ENCODE measurements at regions not wholly inside any gene's neighbourhood (a gene's known extent, or its start where the extent isn't known, plus 50 kb on each side); places are given as distances from the start of the nearest gene placed in this dataset.
"Not testable (repeated sequence)": the region's sequence is repeated elsewhere in the genome, so short reads cannot be mapped to it uniquely, and the experiment has no call there.

DNA sequence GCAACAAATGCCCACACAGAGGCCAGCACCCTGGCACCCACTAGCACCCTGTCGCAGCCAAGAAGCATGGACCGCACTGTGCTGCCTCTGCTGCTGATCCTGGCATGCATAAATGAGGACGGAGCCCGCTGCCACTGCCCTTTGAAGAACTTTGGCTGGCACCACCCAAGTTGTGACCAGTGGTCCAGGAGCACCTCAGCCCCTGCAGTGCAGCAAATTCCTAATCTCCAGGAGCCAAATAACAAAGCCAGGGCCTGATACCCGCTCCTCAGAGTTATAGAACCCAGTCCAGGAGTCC, 807.2 kb downstream of the GLUD2 start:
- DNase-seq (ENCODE audit: low read depth) = no peak

DNA sequence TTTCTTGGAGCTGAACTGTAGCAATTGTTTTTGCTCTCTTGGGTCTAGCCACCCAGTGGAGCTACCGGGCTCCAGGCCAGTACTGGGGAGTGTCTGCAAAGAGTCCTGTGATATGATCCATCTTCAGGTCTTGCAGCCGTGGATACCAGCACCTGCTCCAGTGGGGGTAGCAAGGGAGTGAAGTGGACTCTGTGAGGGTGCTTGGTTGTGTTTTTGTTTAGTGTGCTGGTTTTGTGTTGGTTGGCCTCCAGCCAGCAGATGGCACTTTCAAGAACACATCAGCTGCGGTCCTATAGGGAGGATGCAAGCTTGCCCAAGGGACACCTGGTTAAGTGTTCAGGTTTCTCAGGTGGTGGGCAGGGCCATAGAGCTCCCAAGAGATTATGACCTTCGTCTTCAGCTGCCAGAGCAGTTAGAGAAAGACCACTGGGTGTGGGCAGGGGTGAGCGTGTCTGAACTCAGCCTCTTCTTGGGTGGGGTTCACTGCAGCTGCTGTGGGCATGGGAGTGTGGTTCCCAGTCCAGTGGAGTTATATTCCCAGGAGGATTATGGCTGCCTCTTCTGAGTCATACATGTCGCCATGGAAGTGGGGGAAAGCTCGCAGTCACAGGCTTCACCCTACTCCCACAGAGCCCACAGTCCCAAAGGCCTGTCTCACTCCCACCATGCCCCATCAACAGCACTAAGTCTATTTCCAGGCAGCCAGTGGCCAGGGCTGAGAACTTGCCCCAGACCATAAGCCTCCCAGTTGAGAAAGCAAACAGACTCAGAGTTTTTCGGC, 811.6 kb downstream of the GLUD2 start:
- DNase-seq (ENCODE audit: low read depth) = no peak

DNA sequence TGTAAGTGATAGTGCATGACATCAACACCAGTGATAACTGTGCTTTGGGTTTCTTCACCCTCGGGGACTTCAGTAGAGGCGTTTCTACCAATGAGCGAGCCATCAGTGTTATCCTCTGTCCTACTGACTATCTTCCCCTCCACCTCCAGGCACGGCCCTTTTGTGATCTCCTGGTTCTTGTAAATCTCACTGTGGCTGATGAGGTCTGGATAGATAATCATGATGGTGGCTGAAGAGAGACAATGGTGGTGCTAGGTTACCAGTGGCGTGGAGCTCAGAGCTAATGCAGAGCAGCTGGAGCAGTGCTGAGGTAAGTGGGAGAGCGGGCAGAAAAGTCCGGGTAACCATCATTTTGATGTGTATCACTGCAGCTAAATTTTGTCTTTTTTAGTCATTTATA, 816.6 kb downstream of the GLUD2 start:
- no peak for DNase-seq (ENCODE audit: low read depth)

DNA sequence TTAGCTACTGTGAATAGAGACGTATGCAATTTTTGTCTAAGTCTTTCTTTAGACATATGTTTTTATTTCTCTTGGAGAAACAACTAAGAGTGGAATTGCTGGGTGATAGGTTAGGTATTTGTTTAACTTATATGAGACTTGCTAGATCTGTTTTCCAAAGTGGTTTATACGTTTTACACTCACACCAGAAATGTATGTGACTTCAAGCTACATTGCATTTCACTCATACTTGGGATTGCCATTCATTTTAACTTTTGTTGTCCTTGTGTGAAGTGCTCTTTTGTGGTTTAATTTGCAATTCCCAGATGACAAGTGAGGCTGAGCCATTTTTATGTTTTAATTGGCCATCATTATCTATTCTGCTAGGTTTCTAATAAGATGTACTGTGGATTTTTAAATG, 817.2 kb downstream of the GLUD2 start:
- DNase-seq (ENCODE audit: low read depth) = no peak

DNA sequence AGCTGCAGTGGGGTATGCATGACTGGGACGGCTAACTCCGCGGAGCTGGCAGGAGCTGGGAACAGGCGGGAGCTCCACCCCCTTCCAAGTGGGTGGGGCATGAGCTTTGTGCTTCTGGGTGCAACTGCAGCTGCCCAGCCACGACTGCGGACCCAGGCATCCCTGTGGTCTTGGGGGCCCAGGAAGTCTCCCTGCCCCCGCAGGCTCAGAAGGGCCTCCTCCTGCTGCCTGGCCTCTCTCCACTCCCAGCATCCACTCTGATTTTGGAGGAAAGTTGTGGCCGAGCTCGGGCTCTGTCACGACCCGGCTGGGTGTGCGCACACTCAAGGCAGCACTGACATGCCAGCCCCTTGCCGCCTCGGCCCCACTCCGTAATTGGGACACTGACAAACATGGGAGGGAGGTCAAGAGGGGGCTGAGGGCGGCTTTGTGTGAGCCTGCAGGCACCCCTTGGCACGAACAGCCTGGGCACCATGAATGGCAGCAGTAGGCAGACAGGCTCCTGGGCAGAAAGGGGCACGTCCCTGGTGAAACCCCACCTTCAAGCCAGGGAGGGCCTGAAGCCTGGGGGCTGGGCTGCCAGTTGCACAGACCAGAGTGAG, 822.6 kb downstream of the GLUD2 start:
- no peak for DNase-seq (ENCODE audit: low read depth)

DNA sequence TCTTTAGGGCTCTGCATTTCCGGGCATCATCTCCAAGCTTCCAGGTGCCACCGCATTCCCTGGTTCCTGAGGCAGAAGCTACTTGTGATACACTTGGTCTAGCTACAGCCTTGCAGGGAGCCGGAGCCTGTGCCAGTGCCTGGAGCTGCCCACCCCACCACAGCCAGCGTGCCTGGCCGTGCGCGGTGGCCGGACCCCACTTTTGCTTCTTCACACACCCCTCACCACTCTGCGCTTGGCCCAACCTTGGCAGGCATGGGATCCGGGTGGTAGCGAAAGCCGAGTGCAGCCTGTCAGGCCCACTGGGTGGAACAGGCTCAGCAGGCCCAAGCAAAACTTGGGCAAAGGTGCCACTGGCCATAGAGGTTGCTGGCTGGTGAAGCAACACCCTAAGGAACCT, 823.7 kb downstream of the GLUD2 start:
- no peak for DNase-seq (ENCODE audit: low read depth)

DNA sequence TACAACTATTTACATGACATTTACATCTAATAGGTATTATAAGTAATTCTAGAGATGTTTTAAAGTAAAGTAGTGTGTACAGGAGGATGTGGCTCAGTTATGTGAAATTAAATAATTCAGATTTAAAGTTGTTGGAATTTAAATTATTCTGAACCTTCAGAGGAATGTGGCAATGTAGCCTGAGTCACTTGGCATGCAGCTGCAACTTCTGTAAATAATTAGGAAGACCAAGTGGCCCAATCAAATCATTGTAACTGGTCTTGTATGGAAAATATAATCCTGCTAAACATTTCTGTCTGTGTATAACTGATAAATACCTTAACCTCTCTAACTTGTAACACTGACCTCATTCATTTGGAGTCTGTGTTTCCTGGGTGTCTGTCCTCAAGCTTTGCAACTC, 828.9 kb downstream of the GLUD2 start:
- no peak for DNase-seq (ENCODE audit: low read depth)

DNA sequence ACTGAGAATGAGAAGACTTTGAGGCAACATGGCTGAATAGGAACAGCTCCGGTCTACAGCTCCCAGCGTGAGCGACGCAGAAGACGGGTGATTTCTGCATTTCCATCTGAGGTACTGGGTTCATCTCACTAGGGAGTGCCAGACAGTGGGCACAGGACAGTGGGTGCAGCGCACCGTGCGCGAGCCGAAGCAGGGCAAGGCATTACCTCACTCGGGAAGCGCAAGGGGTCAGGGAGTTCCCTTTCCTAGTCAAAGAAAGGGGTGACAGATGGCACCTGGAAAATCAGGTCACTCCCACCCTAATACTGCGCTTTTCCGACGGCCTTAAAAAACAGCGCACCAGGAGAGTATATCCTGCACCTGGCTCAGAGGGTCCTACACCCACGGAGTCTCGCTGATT, 829.9 kb downstream of the GLUD2 start:
- DNase-seq (ENCODE audit: low read depth) = not testable (repeated sequence)

DNA sequence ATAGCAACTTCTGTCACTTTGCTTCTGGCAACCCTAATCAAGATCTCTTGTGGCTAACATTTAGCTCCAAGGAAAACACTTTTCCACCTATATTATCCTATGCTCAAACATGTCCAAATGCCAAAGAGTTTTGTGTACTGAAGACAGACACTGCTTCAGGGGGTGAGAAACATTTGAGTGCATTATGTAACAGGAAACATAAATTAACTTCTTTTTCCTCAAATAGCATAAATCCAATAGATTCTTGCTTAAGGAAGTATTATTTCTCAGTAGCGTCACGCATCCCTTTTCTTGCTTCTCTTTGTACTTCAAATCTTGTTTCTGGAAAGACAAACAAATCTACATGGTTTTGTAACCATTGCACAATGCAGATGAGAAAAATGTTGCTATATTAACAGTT, 839.1 kb downstream of the GLUD2 start:
- no peak for DNase-seq (ENCODE audit: low read depth)

DNA sequence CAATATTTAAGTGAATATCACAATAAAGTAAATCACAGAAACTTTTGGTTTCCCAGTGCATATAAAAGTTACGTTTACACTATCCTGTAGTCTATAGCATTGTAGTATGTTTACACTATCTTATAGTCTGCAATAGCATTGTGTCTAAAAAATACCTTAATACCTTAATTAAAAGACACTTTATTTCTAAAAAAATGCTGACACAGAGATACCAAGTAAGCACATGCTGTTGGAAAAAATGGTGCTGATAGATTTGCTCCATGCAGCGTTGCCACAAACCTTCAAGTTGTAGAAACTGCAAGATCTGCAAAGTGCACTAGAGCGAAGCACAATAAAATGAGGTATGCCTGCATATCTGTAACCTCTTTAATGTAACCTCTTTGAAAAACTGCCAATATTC, 847.3 kb downstream of the GLUD2 start:
- DNase-seq (ENCODE audit: low read depth) = no peak

DNA sequence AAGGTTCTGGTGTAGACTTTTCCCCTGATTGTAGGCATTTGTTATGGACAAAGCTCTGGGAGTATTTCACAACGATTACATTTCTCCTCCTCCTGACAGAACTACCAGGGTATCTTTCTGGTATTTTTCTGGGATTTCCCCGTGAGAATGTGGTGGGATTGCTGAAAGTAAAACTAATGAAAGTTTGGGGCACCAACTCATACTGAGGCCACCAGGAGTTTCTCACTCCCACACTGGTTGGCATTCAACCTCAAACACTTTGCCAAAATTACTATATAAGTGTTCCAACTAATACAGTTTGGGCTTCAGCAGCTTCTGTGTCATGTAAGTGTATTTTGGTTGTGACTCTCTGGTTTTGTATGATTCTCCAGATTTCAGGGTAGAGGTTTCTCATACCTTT, 855.1 kb downstream of the GLUD2 start:
- no peak for DNase-seq (ENCODE audit: low read depth)

DNA sequence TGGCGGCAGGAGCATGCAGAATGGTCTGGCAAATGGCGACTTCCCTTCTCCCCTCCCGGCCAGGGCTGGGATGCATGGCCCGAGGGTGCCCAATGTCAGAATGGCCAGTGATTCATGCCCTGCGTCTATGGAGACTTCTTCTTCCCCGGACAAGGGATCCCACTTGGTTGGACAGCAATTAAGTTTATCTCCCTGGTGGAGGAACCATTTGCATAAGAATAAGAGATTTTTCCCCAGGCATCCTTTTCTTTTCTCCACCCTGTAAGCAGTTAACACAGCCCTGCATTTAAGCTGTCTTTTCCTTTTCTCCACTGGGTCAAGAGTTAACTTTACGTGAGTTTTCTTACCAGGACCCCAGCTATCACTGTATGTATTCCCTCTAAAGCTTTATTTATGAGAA, 856.6 kb downstream of the GLUD2 start:
- no peak for DNase-seq (ENCODE audit: low read depth)

DNA sequence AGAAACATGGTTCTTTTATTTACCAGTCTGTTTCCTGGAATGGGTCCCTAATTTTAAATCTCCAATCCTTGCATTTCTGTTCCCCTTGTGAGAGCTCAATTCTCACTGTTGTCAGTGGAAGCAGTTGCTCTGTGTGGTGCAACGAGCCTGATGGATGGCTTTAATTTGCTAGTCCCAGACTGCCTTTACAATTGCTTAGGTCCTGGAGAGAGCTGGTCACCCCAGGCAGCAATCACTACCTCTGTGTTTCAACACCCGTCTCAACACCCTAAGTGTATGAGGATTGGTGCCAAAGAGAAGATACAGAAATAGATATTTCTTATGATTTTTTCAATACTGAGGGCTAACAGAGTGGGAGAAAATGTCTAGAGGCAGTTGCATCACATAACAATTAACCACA, 873.8 kb downstream of the GLUD2 start:
- DNase-seq (ENCODE audit: low read depth) = no peak

DNA sequence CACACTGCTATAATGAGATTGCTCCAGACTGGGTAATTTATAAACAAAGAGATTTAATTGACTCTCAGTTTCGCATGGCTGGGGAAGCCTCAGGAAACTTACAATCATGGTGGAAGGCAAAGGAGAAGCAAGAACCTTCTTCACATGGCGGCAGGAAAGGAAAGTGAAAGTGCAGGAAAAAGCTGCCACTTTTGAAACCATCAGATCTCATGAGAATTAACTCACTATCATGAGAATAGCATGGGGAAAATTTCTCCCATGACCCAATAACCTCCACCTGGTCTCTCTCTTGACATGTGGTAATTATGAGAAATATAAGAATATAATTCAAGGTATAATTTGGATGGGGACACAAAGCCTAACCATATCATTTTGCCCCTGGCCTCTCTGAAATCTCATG, 884.2 kb downstream of the GLUD2 start:
- no peak for DNase-seq (ENCODE audit: low read depth)

DNA sequence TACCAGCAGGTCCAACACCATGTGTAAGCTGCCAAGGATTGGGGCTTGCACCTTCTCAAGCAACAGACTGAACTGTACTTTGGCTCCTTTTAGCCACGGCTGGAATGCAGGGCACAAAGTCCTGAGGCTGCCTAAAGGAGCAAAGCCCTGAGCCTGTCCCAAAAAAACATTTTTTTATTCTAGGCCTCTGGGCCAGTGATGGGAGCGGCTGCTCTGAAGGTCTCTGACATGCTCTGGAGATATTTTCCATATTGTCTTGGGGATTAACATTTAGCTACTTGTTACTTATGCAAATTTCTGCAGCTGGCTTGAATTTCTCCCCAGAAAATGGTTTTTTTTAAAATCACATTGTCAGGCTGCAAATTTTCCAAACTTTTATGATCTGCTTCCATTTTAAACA, 885.3 kb downstream of the GLUD2 start:
- DNase-seq (ENCODE audit: low read depth) = no peak

DNA sequence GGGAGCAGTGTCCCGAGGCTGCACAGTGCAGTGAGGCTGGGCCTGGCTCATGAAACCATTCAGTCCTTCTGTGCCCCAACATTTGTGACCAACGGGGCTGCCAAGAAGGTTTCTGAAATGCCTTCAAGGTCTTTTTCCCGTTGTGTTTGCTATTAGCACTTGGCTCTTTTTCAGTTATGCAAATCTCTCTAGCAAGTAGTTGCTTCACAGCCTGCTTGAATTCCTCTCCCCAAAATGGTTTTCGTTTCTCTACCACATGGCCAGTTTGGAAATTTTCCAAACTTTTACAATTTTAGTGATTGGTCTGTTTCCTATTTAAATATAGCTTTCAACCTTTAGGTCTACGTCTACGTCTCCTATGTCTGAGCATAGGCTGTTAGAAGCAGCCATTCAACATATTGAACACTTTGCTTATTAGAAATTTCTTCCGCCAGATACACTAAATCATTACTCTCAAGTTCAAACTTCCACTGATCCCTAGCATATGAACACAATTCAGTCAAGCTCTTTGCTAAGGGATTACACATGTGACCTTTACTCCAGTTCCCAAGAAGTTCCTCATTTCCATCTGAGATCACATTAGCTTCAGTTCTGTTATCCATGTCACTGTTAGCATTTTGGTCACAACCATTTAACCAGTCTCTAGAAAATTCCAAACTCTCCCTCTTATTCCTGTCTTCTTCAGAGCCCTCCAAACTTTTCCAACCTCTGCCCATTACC, 901.8 kb downstream of the GLUD2 start:
- no peak for DNase-seq (ENCODE audit: low read depth)

DNA sequence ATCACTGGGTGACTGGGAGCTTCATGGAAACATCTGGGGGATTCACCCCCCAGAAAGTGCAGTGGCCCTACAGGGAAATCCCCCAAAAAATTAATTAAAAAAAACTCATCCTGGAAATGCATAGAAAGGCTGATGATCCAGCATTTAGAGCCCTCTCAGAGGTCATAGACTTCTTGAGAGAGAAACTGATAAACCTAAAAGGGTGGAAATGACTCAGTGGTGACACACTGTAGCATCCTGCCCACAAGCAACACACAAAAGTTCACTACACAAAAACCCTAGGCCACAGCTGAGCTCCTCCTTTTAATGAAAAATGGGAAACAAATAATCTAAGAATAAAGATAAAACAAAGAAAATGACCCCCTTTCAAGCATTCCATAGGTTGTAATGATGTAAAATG, 911.5 kb downstream of the GLUD2 start:
- no peak for DNase-seq (ENCODE audit: low read depth)

DNA sequence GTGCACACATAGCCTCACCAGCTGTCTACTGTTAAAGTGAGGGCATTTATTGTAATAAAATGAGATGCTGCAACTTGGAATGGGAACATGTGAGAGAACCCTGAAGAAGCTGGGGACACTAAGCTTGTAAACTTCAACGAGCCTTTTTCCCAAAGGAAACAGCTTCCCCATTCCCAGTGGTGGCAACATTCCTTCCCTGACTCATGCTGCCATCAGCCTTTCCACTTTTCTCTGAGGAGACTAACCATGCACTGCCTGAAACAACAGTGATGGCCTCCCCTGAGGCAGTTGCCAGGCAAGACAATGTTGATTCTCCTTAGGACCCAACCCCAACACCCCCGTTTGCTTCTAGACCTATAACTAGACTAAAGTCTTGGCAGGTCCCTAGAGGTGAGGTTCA, 928.3 kb downstream of the GLUD2 start:
- DNase-seq (ENCODE audit: low read depth) = no peak

DNA sequence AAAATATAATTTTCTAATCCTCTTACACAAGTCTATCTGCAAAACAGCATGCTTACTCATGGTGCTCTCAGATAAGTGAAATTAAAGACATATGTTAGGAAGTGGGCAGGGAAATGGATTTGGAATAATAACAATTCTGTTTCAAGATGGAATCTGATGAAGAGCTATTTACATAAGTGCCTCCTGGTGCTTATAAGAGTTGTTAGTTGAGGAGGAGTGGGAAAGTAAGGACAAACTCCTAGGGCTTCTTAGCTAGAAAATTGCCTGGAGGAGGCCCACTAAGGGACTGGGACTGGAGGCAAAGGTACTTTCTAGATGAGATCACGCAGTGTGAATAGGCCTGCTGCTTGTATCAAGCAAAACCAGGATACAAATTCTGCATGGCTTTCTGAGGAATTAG, 939.8 kb downstream of the GLUD2 start:
- DNase-seq (ENCODE audit: low read depth) = no peak

DNA sequence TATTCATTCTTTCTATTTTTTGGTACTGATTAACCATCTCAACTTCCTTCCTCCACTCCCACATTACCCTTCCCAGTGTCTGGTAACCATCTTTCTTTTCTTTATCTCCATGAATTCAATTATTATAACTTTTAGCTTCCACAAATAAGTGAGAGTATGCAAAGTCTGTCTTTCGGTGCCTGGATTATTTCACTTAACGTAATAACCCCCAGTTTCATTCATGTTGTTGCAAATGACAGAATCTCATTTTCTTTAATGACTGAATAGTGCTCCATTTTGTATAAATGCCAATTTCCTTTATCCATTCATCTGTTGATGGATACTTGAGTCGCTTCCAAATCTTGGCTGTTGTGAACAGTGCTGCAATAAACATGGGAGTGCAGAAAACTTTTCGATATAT, 940.4 kb downstream of the GLUD2 start:
- DNase-seq (ENCODE audit: low read depth) = no peak

DNA sequence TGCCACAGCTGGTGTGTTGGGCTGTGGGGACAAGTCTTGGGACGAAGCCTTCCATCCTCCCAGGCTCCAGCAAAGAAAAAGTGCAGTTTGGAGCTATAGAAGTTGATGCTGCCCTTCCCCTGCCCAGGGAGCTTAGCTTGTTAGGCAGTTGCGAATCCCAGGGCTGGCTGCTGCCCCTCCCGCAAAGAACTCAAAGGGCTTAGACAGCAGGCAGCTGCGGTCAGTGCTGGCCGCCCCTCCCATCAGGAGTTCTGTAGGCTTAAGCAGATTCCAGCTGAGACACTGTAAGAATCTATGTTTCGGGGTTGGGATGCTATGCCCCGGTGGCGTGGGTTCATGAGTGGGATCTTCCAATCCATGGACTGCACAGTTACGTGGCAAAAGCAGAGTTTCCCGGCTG, 956.7 kb downstream of the GLUD2 start:
- DNase-seq (ENCODE audit: low read depth) = no peak

DNA sequence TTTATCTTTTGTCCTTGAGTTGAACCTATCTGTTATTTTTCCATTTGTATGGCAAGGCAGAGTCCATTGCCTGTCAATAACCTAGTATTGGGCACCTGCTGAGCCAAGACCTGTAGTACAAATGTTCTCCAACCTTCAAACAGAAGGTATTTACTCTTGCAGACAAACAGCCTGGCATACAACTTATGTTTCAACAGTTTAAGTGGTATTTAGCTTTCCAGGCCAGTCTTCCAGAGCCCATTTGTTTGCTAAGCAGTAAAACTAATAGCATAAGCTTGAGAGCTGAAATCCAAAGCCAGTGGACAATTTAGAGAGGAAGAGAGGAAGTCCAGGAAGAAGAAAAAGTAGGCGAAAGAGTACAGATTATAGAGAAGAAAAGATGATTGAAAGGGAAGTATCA, 979.3 kb downstream of the GLUD2 start:
- DNase-seq (ENCODE audit: low read depth) = no peak

DNA sequence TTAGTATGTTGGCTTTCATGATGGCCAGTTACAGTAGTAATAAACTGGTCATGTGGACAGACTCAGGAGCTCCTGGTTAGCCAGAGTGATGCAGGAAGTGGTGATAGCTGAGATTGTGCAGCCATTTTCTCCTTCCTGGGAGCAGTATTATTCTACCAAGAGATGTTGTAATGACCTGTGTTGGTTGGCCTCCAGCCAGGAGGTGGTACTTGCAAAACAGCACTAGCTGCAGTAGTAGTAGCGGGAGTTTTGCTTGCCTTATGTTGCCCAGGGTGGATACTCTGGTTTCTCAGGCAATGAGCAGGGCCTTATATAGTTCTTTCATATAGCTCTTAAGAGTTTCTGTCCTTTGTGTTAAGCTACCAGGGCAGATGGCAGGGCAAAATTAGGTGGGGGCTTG, 998.8 kb downstream of the GLUD2 start:
- DNase-seq (ENCODE audit: low read depth) = no peak

DNA sequence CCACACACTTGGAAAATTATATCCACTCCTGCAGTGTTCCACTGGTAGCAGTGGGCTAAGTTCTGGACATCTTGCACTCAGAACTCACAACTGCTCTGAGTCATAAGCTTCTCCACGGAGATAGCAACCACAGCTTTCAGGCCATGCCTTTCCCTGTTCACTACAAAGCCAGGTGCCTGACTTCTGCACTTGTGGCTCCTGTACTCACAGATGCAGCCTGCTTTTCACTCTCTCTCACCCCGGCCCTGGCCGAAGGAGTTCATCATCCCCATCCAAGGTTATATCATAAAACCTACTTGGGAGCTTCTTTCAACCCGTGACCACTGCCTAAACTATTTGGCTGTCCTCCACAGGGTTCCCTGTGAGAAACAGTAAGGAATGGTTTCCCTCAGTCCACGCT, 999.4 kb downstream of the GLUD2 start:
- no peak for DNase-seq (ENCODE audit: low read depth)
